ENCODE measurements at regions not wholly inside any gene's neighbourhood (a gene's known extent, or its start where the extent isn't known, plus 50 kb on each side); places are given as distances from the start of the nearest gene placed in this dataset.

DNA sequence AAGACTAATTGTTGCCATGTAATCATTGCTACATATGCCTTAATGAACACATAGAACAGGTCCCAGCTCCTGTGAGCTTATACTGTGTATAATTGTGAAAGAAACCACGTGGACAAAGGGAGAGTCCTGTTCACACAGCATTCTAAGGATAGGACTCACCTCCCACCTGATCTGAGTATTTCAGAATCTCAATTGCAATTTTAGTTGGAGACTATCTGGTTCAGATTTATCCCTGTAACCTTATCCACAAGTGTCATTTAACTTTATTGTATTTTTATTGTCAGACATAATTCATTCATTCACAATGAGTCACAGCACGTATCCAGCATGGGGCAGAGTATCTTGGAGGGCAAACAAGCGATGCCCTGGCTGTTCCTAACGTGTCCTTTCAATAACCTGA is 448.3 kb downstream of the NTRK2 start:
- TF ChIP-seq, protein P1, sequence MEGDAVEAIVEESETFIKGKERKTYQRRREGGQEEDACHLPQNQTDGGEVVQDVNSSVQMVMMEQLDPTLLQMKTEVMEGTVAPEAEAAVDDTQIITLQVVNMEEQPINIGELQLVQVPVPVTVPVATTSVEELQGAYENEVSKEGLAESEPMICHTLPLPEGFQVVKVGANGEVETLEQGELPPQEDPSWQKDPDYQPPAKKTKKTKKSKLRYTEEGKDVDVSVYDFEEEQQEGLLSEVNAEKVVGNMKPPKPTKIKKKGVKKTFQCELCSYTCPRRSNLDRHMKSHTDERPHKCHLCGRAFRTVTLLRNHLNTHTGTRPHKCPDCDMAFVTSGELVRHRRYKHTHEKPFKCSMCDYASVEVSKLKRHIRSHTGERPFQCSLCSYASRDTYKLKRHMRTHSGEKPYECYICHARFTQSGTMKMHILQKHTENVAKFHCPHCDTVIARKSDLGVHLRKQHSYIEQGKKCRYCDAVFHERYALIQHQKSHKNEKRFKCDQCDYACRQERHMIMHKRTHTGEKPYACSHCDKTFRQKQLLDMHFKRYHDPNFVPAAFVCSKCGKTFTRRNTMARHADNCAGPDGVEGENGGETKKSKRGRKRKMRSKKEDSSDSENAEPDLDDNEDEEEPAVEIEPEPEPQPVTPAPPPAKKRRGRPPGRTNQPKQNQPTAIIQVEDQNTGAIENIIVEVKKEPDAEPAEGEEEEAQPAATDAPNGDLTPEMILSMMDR (IDR thresholded peaks at IDR 0.05; ENCODE audit: low read length): no peak
- no peak for TF ChIP-seq EZH2 (IDR thresholded peaks at IDR 0.05; ENCODE audit: borderline replicate concordance, low read length)
